Prostate gland (tissue), 2 donors: ENCODE measurements at regions not wholly inside any gene's neighbourhood (a gene's known extent, or its start where the extent isn't known, plus 50 kb on each side); places are given as distances from the start of the nearest gene placed in this dataset.

ENCODE experiments used
- CTCF ChIP-seq, 4 experiments: fragments of 200-600 bp in 2 of 4; fragments of 450-650 bp in 2 of 4; sonication (generic) in 2 of 4; IDR thresholded peaks; 1 replicate in 3 of 4; 2 replicates in 1 of 4; pipeline ENCODE4 v1.5.1; 2016 to 2019; ENCODE audit warnings: antibody characterized with exemption in 4 of 4, mild to moderate bottlenecking in 2 of 4, moderate library complexity in 2 of 4
- POLR2A ChIP-seq: fragments of 450-650 bp; IDR thresholded peaks from one replicate; pipeline ENCODE4 v1.6.1; 2016; ENCODE audit warnings: antibody characterized with exemption, mild to moderate bottlenecking
- POLR2AphosphoS5 ChIP-seq: sonication (generic); formaldehyde crosslinking; IDR thresholded peaks from one replicate; pipeline ENCODE4 v1.6.1; 2017; ENCODE audit warnings: antibody characterized with exemption

- TF ChIP-seq CTCF (IDR thresholded peaks at IDR 0.05): no peak
- TF ChIP-seq POLR2A: no peak
- TF ChIP-seq POLR2AphosphoS5: no peak
These were observed 85.3 kb upstream of the KLF7 start for GRCh38 chr2:207251022-207251421.
